DND-41 (cell line): ENCODE measurements at regions not wholly inside any gene's neighbourhood (a gene's known extent, or its start where the extent isn't known, plus 50 kb on each side); places are given as distances from the start of the nearest gene placed in this dataset.

ENCODE experiments used
- ATAC-seq: fragments of 200-7000 bp; cut with Tn5 transposase; 3 replicates; pipeline ENCODE4 v1.9.1; 2021; ENCODE audit warnings: low read depth; ENCODE audit not compliant: insufficient read depth
- DNase-seq: peaks from one replicate; pipeline ENCODE4 v3.0.0-alpha.2; 2020
- H2AFZ ChIP-seq: 2 replicates; pipeline ENCODE4 v1.6.0; 2012; ENCODE audit warnings: low read depth, low read length
- H3K27ac ChIP-seq: 2 replicates; pipeline ENCODE4 v1.5.1; 2012; ENCODE audit warnings: low read length, inconsistent platforms
- H3K27me3 ChIP-seq: fragments of 200-600 bp; sonication (generic); 2 replicates; pipeline ENCODE4 v1.6.0; 2012; ENCODE audit warnings: low read length, mild to moderate bottlenecking, inconsistent platforms; ENCODE audit not compliant: insufficient read depth, poor library complexity
- H3K36me3 ChIP-seq: 2 replicates; pipeline ENCODE4 v1.5.1; 2012; ENCODE audit warnings: low read length, inconsistent platforms; ENCODE audit not compliant: insufficient read depth
- H3K4me1 ChIP-seq: 2 replicates; pipeline ENCODE4 v1.5.1; 2012; ENCODE audit warnings: mild to moderate bottlenecking, low read length; ENCODE audit not compliant: insufficient read depth
- H3K4me2 ChIP-seq: 2 replicates; pipeline ENCODE4 v1.6.0; 2012; ENCODE audit warnings: mild to moderate bottlenecking, moderate library complexity, low read length, inconsistent platforms; ENCODE audit not compliant: insufficient read depth
- H3K4me3 ChIP-seq, 2 experiments: fragments of 200-600 bp in 1 of 2; shearing (Covaris generic) in 1 of 2; 2 replicates each; pipeline ENCODE4 v1.5.1; 2012 to 2016; ENCODE audit warnings: inconsistent platforms in 2 of 2, low read length in 2 of 2, mild to moderate bottlenecking in 2 of 2, low read depth in 1 of 2, moderate library complexity in 1 of 2
- H3K79me2 ChIP-seq: 2 replicates; pipeline ENCODE4 v1.6.0; 2012; ENCODE audit warnings: low read length, inconsistent platforms; ENCODE audit not compliant: insufficient read depth
- H3K9ac ChIP-seq: 2 replicates; pipeline ENCODE4 v1.6.0; 2012; ENCODE audit warnings: low read depth, mild to moderate bottlenecking, inconsistent platforms, low read length, moderate library complexity
- H3K9me3 ChIP-seq: 2 replicates; pipeline ENCODE4 v1.5.1; 2012; ENCODE audit warnings: low read length, moderate library complexity, mild to moderate bottlenecking, inconsistent platforms; ENCODE audit not compliant: insufficient read depth, severe bottlenecking
- H4K20me1 ChIP-seq: 2 replicates; pipeline ENCODE4 v1.6.0; 2012; ENCODE audit warnings: low read length; ENCODE audit not compliant: insufficient read depth
- EZH2 ChIP-seq: IDR thresholded peaks from 3 replicates; pipeline ENCODE4 v1.6.1; 2012; ENCODE audit warnings: borderline replicate concordance, low read depth, mild to moderate bottlenecking, moderate library complexity, low read length, inconsistent platforms; ENCODE audit not compliant: severe bottlenecking
- TF ChIP-seq, protein P1 (sequence below): IDR thresholded peaks from 2 replicates; pipeline ENCODE4 v1.5.1; 2012; ENCODE audit warnings: borderline replicate concordance, low read length, moderate library complexity, mild to moderate bottlenecking; ENCODE audit not compliant: poor library complexity, severe bottlenecking; ENCODE audit errors: extremely low read depth

GRCh38 chr3:72133329-72134011 is 348.5 kb upstream of the PROK2 start:
- H3K27me3 ChIP-seq: no peaks in the 10 kb centered on the region
- ATAC-seq: no peak
- H4K20me1 ChIP-seq: no peaks in the 10 kb centered on the region
- H2AFZ ChIP-seq: no peak overlapping the region
- H3K4me3 ChIP-seq: no peak overlapping the region
- no peaks in the 10 kb centered on the region for H3K36me3 ChIP-seq
- H3K4me2 ChIP-seq: no peak overlapping the region
- H3K27ac ChIP-seq: no peak overlapping the region
- H3K9ac ChIP-seq: no peak overlapping the region
- TF ChIP-seq, protein P1, sequence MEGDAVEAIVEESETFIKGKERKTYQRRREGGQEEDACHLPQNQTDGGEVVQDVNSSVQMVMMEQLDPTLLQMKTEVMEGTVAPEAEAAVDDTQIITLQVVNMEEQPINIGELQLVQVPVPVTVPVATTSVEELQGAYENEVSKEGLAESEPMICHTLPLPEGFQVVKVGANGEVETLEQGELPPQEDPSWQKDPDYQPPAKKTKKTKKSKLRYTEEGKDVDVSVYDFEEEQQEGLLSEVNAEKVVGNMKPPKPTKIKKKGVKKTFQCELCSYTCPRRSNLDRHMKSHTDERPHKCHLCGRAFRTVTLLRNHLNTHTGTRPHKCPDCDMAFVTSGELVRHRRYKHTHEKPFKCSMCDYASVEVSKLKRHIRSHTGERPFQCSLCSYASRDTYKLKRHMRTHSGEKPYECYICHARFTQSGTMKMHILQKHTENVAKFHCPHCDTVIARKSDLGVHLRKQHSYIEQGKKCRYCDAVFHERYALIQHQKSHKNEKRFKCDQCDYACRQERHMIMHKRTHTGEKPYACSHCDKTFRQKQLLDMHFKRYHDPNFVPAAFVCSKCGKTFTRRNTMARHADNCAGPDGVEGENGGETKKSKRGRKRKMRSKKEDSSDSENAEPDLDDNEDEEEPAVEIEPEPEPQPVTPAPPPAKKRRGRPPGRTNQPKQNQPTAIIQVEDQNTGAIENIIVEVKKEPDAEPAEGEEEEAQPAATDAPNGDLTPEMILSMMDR: no peak
- TF ChIP-seq EZH2: no peak
- no peaks in the 10 kb centered on the region for H3K79me2 ChIP-seq
- H3K4me1 ChIP-seq: no peaks in the 10 kb centered on the region
- no peaks in the 10 kb centered on the region for H3K9me3 ChIP-seq
- no peak for DNase-seq

- Histone ChIP-seq H4K20me1 (no peaks in the 10 kb centered on the region), H3K4me2 (no peak overlapping the region), H3K9ac (no peak overlapping the region), H3K4me3 (no peak overlapping the region), H2AFZ (no peak overlapping the region), H3K79me2 (no peaks in the 10 kb centered on the region), H3K4me1 (no peaks in the 10 kb centered on the region), H3K27ac (no peak overlapping the region), H3K9me3 (no peaks in the 10 kb centered on the region), H3K27me3 (no peaks in the 10 kb centered on the region), H3K36me3 (no peaks in the 10 kb centered on the region)
- DNase-seq (no peak), ATAC-seq (no peak)
- TF ChIP-seq, protein P1: no peak
- TF ChIP-seq EZH2: no peak
These were observed 347.0 kb upstream of the PROK2 start for GRCh38 chr3:72131899-72132298.

DNA sequence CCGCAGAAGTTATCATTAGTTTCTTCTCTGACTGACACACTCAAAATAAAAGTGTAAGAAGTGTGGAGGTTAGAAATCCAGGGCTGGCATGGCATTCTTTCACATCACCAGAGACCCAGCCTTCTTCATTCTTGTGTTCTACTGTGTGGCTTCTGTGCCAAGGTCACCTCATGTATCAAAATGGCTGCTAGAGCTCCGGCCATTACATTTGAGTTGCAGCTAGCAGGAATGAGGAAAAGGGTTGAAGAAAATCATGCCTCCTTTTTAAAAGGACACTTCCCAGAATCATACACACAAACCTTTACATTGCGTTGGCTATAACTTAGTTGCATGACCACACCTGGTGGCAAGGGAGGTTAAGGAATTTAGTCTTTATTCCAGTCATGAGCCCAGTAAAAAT is 345.6 kb upstream of the PROK2 start:
- H3K4me1 ChIP-seq: no peaks in the 10 kb centered on the region
- no peak overlapping the region for H3K4me3 ChIP-seq
- TF ChIP-seq, protein P1: no peak
- no peak for TF ChIP-seq EZH2
- H4K20me1 ChIP-seq: no peaks in the 10 kb centered on the region
- H3K79me2 ChIP-seq: no peaks in the 10 kb centered on the region
- no peak overlapping the region for H3K9ac ChIP-seq
- H3K9me3 ChIP-seq: no peaks in the 10 kb centered on the region
- H3K27ac ChIP-seq: no peak overlapping the region
- no peak overlapping the region for H3K4me2 ChIP-seq
- H2AFZ ChIP-seq: no peak overlapping the region
- no peaks in the 10 kb centered on the region for H3K27me3 ChIP-seq
- ATAC-seq (no peak), DNase-seq (no peak)
- H3K36me3 ChIP-seq: no peaks in the 10 kb centered on the region
